GM23338 (cell line): ENCODE measurements at regions not wholly inside any gene's neighbourhood (a gene's known extent, or its start where the extent isn't known, plus 50 kb on each side); places are given as distances from the start of the nearest gene placed in this dataset.

Experiments
- ATAC-seq: fragments of 200-7000 bp; cut with Tn5 transposase; 3 replicates; pipeline ENCODE4 v1.9.1; 2020
- DNase-seq: peaks from one replicate; pipeline ENCODE4 v3.0.0-alpha.2; 2015; ENCODE audit warnings: low spot score
- H2AFZ ChIP-seq: fragments of 200-600 bp; sonication (generic); 2 replicates; pipeline ENCODE4 v1.8.0; 2016; ENCODE audit warnings: antibody characterized with exemption, mild to moderate bottlenecking, moderate library complexity
- H3F3A ChIP-seq: fragments of 200-600 bp; sonication (generic); replicated peaks from 2 replicates; pipeline ENCODE4 v1.8.0; 2017; ENCODE audit warnings: antibody characterized with exemption, mixed run types, low read depth
- H3K27ac ChIP-seq: fragments of 200-600 bp; sonication (generic); 2 replicates; pipeline ENCODE4 v1.6.1; 2016; ENCODE audit warnings: low read depth
- H3K27me3 ChIP-seq: fragments of 200-600 bp; sonication (generic); 2 replicates; pipeline ENCODE4 v1.8.0; 2016; ENCODE audit warnings: mild to moderate bottlenecking, mixed run types, moderate library complexity; ENCODE audit not compliant: insufficient read depth
- H3K36me3 ChIP-seq: fragments of 200-600 bp; sonication (generic); 2 replicates; pipeline ENCODE4 v1.8.0; 2016; ENCODE audit warnings: mild to moderate bottlenecking; ENCODE audit not compliant: insufficient read depth
- H3K4me1 ChIP-seq: fragments of 200-600 bp; sonication (generic); 2 replicates; pipeline ENCODE4 v1.8.0; 2016; ENCODE audit warnings: mild to moderate bottlenecking, moderate library complexity; ENCODE audit not compliant: insufficient read depth
- H3K4me2 ChIP-seq: fragments of 200-600 bp; sonication (generic); 2 replicates; pipeline ENCODE4 v1.7.1; 2017; ENCODE audit warnings: mixed run types
- H3K4me3 ChIP-seq: fragments of 200-600 bp; sonication (generic); 2 replicates; pipeline ENCODE4 v1.6.1; 2016; ENCODE audit warnings: mixed run types
- H3K79me2 ChIP-seq: fragments of 200-600 bp; sonication (generic); replicated peaks from 2 replicates; pipeline ENCODE4 v1.8.0; 2017; ENCODE audit warnings: mild to moderate bottlenecking; ENCODE audit not compliant: insufficient read depth
- H3K9me2 ChIP-seq: fragments of 200-600 bp; sonication (generic); 2 replicates; pipeline ENCODE4 v1.8.0; 2017; ENCODE audit not compliant: insufficient read depth
- H4K20me1 ChIP-seq: fragments of 200-600 bp; sonication (generic); replicated peaks from 2 replicates; pipeline ENCODE4 v1.8.0; 2017; ENCODE audit warnings: mild to moderate bottlenecking; ENCODE audit not compliant: insufficient read depth
- H3K27ac Mint-ChIP-seq: 2 replicates; pipeline ENCODE4 v1.8.0; 2020; ENCODE audit warnings: inconsistent platforms, mild to moderate bottlenecking, moderate library complexity, mixed read lengths
- H3K27me3 Mint-ChIP-seq: 3 replicates; pipeline ENCODE4 v1.8.0; 2022; ENCODE audit warnings: low read depth, mild to moderate bottlenecking, moderate library complexity, mixed read lengths, inconsistent platforms; ENCODE audit not compliant: insufficient read depth, poor library complexity
- H3K36me3 Mint-ChIP-seq: 3 replicates; pipeline ENCODE4 v1.8.0; 2021; ENCODE audit warnings: low read depth, mild to moderate bottlenecking, inconsistent platforms, moderate library complexity, mixed read lengths
- H3K4me1 Mint-ChIP-seq: 3 replicates; pipeline ENCODE4 v1.8.0; 2020; ENCODE audit warnings: mild to moderate bottlenecking, inconsistent platforms, mixed read lengths
- H3K4me3 Mint-ChIP-seq: 3 replicates; pipeline ENCODE4 v1.8.0; 2021; ENCODE audit warnings: moderate library complexity, mild to moderate bottlenecking, inconsistent platforms, mixed read lengths
- H3K9me3 Mint-ChIP-seq: 3 replicates; pipeline ENCODE4 v1.8.0; 2020; ENCODE audit warnings: moderate library complexity, mild to moderate bottlenecking, inconsistent platforms, mixed read lengths
- CREB1 ChIP-seq: fragments of 250-450 bp; sonication (Bioruptor Pico); IDR thresholded peaks from 2 replicates; pipeline ENCODE4 v1.5.0; 2020; ENCODE audit warnings: low read depth, mild to moderate bottlenecking, moderate library complexity
- EZH2 ChIP-seq: fragments of 200-600 bp; sonication (generic); IDR thresholded peaks from one replicate; pipeline ENCODE4 v1.8.0; 2017; ENCODE audit warnings: antibody characterized with exemption, mild to moderate bottlenecking, low read depth; ENCODE audit not compliant: unreplicated experiment
- EZH2phosphoT487 ChIP-seq: fragments of 200-600 bp; sonication (generic); IDR thresholded peaks from one replicate; pipeline ENCODE4 v1.8.1; 2018; ENCODE audit warnings: antibody characterized with exemption; ENCODE audit not compliant: unreplicated experiment
- NANOG ChIP-seq: IDR thresholded peaks from 2 replicates; pipeline ENCODE4 v1.6.1; 2016; ENCODE audit warnings: antibody characterized with exemption, borderline replicate concordance
- POLR2AphosphoS5 ChIP-seq: IDR thresholded peaks from 2 replicates; pipeline ENCODE4 v1.6.1; 2016; ENCODE audit warnings: antibody characterized with exemption, low read depth
- TF ChIP-seq, protein P1 (sequence below), 2 experiments: fragments of 200-600 bp in 1 of 2; sonication (generic) in 1 of 2; conservative IDR thresholded peaks; 2 replicates each; pipeline versions ENCODE4 v1.5.1 to v1.6.1; 2016 to 2017; ENCODE audit warnings: antibody characterized with exemption in 2 of 2, low read depth in 2 of 2, mild to moderate bottlenecking in 2 of 2, moderate library complexity in 1 of 2
- TF ChIP-seq, protein P2 (sequence below): IDR thresholded peaks from 2 replicates; pipeline ENCODE4 v1.6.1; 2016; ENCODE audit warnings: antibody characterized with exemption
- TF ChIP-seq, protein P3 (sequence below): fragments of 250-450 bp; sonication (Bioruptor Pico); IDR thresholded peaks from 2 replicates; pipeline ENCODE4 v1.5.0; 2020; ENCODE audit warnings: mild to moderate bottlenecking, moderate library complexity

DNA sequence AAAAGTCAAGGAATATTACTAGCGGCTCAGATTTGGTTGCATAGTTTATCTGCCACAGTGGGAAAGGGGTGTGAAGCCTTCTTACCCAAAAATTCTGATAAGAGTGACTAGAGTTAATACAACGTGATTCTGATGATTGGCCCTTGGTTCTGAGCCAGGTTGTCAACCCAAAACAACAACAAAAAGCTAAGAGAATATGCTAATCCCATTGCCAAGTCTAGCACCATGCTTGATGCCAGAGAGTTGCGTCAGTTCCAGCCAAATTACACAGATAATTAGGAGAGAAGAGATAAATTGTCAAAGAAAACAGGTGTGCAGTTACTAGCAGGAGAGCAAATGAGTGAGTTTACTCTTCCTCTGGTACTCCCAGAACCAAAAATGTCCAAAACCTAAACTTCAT lies 287.4 kb upstream of the AGA start:
- no peaks in the 10 kb centered on the region for H3K36me3 Mint-ChIP-seq
- Histone ChIP-seq H3K4me1 (no peaks in the 10 kb centered on the region), H3K36me3 (no peaks in the 10 kb centered on the region), H3K9me2 (no peaks in the 10 kb centered on the region), H3F3A (no peaks in the 10 kb centered on the region), H3K4me2 (no peak overlapping the region), H3K27ac (no peak overlapping the region), H2AFZ (peak overlapping the region; percentile 13; the same call in 1 of the 2 replicates), H3K27me3 (no peaks in the 10 kb centered on the region), H3K4me3 (no peak overlapping the region), H3K79me2 (no peaks in the 10 kb centered on the region), H4K20me1 (no peaks in the 10 kb centered on the region)
- H3K27ac Mint-ChIP-seq = no peak overlapping the region
- TF ChIP-seq POLR2AphosphoS5 = no peak
- TF ChIP-seq, protein P1, sequence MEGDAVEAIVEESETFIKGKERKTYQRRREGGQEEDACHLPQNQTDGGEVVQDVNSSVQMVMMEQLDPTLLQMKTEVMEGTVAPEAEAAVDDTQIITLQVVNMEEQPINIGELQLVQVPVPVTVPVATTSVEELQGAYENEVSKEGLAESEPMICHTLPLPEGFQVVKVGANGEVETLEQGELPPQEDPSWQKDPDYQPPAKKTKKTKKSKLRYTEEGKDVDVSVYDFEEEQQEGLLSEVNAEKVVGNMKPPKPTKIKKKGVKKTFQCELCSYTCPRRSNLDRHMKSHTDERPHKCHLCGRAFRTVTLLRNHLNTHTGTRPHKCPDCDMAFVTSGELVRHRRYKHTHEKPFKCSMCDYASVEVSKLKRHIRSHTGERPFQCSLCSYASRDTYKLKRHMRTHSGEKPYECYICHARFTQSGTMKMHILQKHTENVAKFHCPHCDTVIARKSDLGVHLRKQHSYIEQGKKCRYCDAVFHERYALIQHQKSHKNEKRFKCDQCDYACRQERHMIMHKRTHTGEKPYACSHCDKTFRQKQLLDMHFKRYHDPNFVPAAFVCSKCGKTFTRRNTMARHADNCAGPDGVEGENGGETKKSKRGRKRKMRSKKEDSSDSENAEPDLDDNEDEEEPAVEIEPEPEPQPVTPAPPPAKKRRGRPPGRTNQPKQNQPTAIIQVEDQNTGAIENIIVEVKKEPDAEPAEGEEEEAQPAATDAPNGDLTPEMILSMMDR (conservative IDR thresholded peaks at IDR 0.05; ENCODE audit: low read depth in 2 of 2) = no peak
- TF ChIP-seq, protein P2, sequence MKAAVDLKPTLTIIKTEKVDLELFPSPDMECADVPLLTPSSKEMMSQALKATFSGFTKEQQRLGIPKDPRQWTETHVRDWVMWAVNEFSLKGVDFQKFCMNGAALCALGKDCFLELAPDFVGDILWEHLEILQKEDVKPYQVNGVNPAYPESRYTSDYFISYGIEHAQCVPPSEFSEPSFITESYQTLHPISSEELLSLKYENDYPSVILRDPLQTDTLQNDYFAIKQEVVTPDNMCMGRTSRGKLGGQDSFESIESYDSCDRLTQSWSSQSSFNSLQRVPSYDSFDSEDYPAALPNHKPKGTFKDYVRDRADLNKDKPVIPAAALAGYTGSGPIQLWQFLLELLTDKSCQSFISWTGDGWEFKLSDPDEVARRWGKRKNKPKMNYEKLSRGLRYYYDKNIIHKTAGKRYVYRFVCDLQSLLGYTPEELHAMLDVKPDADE = no peak
- TF ChIP-seq, protein P3, sequence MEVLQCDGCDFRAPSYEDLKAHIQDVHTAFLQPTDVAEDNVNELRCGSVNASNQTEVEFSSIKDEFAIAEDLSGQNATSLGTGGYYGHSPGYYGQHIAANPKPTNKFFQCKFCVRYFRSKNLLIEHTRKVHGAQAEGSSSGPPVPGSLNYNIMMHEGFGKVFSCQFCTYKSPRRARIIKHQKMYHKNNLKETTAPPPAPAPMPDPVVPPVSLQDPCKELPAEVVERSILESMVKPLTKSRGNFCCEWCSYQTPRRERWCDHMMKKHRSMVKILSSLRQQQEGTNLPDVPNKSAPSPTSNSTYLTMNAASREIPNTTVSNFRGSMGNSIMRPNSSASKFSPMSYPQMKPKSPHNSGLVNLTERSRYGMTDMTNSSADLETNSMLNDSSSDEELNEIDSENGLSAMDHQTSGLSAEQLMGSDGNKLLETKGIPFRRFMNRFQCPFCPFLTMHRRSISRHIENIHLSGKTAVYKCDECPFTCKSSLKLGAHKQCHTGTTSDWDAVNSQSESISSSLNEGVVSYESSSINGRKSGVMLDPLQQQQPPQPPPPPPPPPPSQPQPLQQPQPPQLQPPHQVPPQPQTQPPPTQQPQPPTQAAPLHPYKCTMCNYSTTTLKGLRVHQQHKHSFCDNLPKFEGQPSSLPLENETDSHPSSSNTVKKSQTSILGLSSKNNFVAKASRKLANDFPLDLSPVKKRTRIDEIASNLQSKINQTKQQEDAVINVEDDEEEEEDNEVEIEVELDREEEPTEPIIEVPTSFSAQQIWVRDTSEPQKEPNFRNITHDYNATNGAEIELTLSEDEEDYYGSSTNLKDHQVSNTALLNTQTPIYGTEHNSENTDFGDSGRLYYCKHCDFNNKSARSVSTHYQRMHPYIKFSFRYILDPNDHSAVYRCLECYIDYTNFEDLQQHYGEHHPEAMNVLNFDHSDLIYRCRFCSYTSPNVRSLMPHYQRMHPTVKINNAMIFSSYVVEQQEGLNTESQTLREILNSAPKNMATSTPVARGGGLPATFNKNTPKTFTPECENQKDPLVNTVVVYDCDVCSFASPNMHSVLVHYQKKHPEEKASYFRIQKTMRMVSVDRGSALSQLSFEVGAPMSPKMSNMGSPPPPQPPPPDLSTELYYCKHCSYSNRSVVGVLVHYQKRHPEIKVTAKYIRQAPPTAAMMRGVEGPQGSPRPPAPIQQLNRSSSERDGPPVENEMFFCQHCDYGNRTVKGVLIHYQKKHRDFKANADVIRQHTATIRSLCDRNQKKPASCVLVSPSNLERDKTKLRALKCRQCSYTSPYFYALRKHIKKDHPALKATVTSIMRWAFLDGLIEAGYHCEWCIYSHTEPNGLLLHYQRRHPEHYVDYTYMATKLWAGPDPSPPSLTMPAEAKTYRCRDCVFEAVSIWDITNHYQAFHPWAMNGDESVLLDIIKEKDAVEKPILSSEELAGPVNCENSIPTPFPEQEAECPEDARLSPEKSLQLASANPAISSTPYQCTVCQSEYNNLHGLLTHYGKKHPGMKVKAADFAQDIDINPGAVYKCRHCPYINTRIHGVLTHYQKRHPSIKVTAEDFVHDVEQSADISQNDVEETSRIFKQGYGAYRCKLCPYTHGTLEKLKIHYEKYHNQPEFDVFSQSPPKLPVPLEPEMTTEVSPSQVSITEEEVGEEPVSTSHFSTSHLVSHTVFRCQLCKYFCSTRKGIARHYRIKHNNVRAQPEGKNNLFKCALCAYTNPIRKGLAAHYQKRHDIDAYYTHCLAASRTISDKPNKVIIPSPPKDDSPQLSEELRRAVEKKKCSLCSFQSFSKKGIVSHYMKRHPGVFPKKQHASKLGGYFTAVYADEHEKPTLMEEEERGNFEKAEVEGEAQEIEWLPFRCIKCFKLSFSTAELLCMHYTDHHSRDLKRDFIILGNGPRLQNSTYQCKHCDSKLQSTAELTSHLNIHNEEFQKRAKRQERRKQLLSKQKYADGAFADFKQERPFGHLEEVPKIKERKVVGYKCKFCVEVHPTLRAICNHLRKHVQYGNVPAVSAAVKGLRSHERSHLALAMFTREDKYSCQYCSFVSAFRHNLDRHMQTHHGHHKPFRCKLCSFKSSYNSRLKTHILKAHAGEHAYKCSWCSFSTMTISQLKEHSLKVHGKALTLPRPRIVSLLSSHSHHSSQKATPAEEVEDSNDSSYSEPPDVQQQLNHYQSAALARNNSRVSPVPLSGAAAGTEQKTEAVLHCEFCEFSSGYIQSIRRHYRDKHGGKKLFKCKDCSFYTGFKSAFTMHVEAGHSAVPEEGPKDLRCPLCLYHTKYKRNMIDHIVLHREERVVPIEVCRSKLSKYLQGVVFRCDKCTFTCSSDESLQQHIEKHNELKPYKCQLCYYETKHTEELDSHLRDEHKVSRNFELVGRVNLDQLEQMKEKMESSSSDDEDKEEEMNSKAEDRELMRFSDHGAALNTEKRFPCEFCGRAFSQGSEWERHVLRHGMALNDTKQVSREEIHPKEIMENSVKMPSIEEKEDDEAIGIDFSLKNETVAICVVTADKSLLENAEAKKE = no peak
- TF ChIP-seq EZH2 = no peak
- TF ChIP-seq NANOG = no peak
- no peak for TF ChIP-seq CREB1
- no peak for TF ChIP-seq EZH2phosphoT487
- no peaks in the 10 kb centered on the region for H3K4me1 Mint-ChIP-seq
- ATAC-seq (no peak), DNase-seq (no peak)
- H3K9me3 Mint-ChIP-seq = no peaks in the 10 kb centered on the region
- H3K4me3 Mint-ChIP-seq = no peak overlapping the region
- no peaks in the 10 kb centered on the region for H3K27me3 Mint-ChIP-seq
